ENCODE measurements at regions not wholly inside any gene's neighbourhood (a gene's known extent, or its start where the extent isn't known, plus 50 kb on each side); places are given as distances from the start of the nearest gene placed in this dataset.

- Histone ChIP-seq H3K79me2 (ENCODE audit: low read length) (no peaks in the 10 kb centered on the region), H3F3A (ENCODE audit: insufficient read depth, low read length) (no peaks in the 10 kb centered on the region), H3K9me3 (replicated peaks; ENCODE audit: insufficient read depth, low read length) (no peaks in the 10 kb centered on the region), H3K9ac (ENCODE audit: low read length) (no peak overlapping the region), H3K9me2 (replicated peaks; ENCODE audit: insufficient read depth, low read length) (no peaks in the 10 kb centered on the region), H3K4me3 (ENCODE audit: low read length) (no peak overlapping the region), H3K36me3 (replicated peaks; ENCODE audit: insufficient read depth, low read length) (no peaks in the 10 kb centered on the region), H3K4me1 (ENCODE audit: low read length) (no peaks in the 10 kb centered on the region), H3K27ac (ENCODE audit: low read length) (no peak overlapping the region), H3K4me2 (ENCODE audit: low read depth, low read length) (no peak overlapping the region), H2AFZ (ENCODE audit: low read length) (no peak overlapping the region), H3K27me3 (replicated peaks; ENCODE audit: insufficient read depth, low read length) (no peaks in the 10 kb centered on the region), H4K20me1 (ENCODE audit: insufficient read depth, low read length) (no peaks in the 10 kb centered on the region)
- DNase-seq, result no peak
- TF ChIP-seq CTCF (IDR thresholded peaks at IDR 0.05; ENCODE audit: low read length) (no peak), EZH2 (optimal IDR thresholded peaks at IDR 0.05; ENCODE audit: low read depth, low read length) (no peak), EZH2phosphoT487 (IDR thresholded peaks at IDR 0.05; ENCODE audit: low read length) (no peak)
Measured at GRCh38 chr2:173812321-173812720, 152.9 kb downstream of the SP3 start.

- H3K9ac ChIP-seq (ENCODE audit: low read length), result no peak overlapping the region
- DNase-seq, result no peak
- no peak overlapping the region for H3K4me2 ChIP-seq (ENCODE audit: low read depth, low read length)
- H2AFZ ChIP-seq (ENCODE audit: low read length), result no peak overlapping the region
- H3K36me3 ChIP-seq (replicated peaks; ENCODE audit: insufficient read depth, low read length), result no peaks in the 10 kb centered on the region
- no peak overlapping the region for H3K4me3 ChIP-seq (ENCODE audit: low read length)
- H3K4me1 ChIP-seq (ENCODE audit: low read length), result no peaks in the 10 kb centered on the region
- TF ChIP-seq CTCF (IDR thresholded peaks at IDR 0.05; ENCODE audit: low read length) (no peak), EZH2 (optimal IDR thresholded peaks at IDR 0.05; ENCODE audit: low read depth, low read length) (no peak), EZH2phosphoT487 (IDR thresholded peaks at IDR 0.05; ENCODE audit: low read length) (no peak)
- H3K27me3 ChIP-seq (replicated peaks; ENCODE audit: insufficient read depth, low read length), result no peaks in the 10 kb centered on the region
- no peaks in the 10 kb centered on the region for H3K9me3 ChIP-seq (replicated peaks; ENCODE audit: insufficient read depth, low read length)
- H4K20me1 ChIP-seq (ENCODE audit: insufficient read depth, low read length), result no peaks in the 10 kb centered on the region
- H3K9me2 ChIP-seq (replicated peaks; ENCODE audit: insufficient read depth, low read length), result no peaks in the 10 kb centered on the region
- no peaks in the 10 kb centered on the region for H3K79me2 ChIP-seq (ENCODE audit: low read length)
- H3F3A ChIP-seq (ENCODE audit: insufficient read depth, low read length), result no peaks in the 10 kb centered on the region
- no peak overlapping the region for H3K27ac ChIP-seq (ENCODE audit: low read length)
Measured at GRCh38 chr2:173814306-173814705, 150.9 kb downstream of the SP3 start.

DNA sequence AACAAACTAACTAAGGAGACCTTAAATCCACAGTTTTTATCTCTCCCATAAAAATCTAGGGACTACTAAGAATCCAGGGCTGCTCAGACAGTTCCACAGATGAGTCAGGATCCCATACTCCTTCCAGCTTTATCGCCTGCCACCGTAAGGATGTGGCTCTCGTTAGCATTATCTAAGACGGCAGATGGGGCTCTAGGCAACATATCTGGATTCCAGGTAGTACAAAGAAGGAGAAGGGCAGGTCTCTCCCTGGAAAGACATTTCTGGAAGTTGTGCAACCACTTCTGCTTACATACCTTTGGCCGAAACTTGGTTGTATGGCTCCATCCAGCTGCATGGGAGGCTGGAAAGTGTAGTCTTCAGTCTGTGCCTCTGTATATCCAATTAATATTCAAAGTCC lies 149.4 kb downstream of the SP3 start:
- no peak for DNase-seq
- Histone ChIP-seq H3K9me2 (replicated peaks; ENCODE audit: insufficient read depth, low read length) (no peaks in the 10 kb centered on the region), H3K9me3 (replicated peaks; ENCODE audit: insufficient read depth, low read length) (no peaks in the 10 kb centered on the region), H3K9ac (ENCODE audit: low read length) (no peak overlapping the region), H3K4me3 (ENCODE audit: low read length) (no peak overlapping the region), H3K27ac (ENCODE audit: low read length) (no peak overlapping the region), H3K36me3 (replicated peaks; ENCODE audit: insufficient read depth, low read length) (no peaks in the 10 kb centered on the region), H3F3A (ENCODE audit: insufficient read depth, low read length) (no peaks in the 10 kb centered on the region), H3K79me2 (ENCODE audit: low read length) (no peaks in the 10 kb centered on the region), H3K4me2 (ENCODE audit: low read depth, low read length) (no peak overlapping the region), H3K4me1 (ENCODE audit: low read length) (no peaks in the 10 kb centered on the region), H2AFZ (ENCODE audit: low read length) (no peak overlapping the region), H3K27me3 (replicated peaks; ENCODE audit: insufficient read depth, low read length) (no peaks in the 10 kb centered on the region), H4K20me1 (ENCODE audit: insufficient read depth, low read length) (no peaks in the 10 kb centered on the region)
- TF ChIP-seq EZH2phosphoT487 (IDR thresholded peaks at IDR 0.05; ENCODE audit: low read length) (no peak), EZH2 (optimal IDR thresholded peaks at IDR 0.05; ENCODE audit: low read depth, low read length) (no peak), CTCF (IDR thresholded peaks at IDR 0.05; ENCODE audit: low read length) (no peak)
